ENCODE measurements at regions not wholly inside any gene's neighbourhood (a gene's known extent, or its start where the extent isn't known, plus 50 kb on each side); places are given as distances from the start of the nearest gene placed in this dataset.

DNA sequence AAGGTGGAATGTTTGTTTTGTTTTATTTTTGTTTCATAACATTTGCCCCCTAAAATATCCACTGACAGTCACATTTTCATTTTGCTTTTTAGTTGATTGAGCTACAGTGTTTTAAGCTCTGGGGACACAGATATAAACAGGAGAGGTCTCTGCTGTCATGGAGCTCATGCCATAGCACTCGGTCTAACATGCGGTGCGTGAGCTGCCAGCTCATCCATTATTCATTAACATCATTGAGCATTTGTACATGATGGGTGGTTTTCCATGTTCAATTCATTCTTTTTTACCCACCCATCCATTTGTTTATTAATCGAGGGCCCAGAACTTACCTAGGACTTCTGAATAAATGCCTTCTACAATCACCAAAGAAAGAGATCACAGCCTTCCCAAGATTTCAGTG lies 150.1 kb upstream of the SFRP2 start:
- TF ChIP-seq, protein P1, sequence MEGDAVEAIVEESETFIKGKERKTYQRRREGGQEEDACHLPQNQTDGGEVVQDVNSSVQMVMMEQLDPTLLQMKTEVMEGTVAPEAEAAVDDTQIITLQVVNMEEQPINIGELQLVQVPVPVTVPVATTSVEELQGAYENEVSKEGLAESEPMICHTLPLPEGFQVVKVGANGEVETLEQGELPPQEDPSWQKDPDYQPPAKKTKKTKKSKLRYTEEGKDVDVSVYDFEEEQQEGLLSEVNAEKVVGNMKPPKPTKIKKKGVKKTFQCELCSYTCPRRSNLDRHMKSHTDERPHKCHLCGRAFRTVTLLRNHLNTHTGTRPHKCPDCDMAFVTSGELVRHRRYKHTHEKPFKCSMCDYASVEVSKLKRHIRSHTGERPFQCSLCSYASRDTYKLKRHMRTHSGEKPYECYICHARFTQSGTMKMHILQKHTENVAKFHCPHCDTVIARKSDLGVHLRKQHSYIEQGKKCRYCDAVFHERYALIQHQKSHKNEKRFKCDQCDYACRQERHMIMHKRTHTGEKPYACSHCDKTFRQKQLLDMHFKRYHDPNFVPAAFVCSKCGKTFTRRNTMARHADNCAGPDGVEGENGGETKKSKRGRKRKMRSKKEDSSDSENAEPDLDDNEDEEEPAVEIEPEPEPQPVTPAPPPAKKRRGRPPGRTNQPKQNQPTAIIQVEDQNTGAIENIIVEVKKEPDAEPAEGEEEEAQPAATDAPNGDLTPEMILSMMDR (IDR thresholded peaks at IDR 0.05), result no peak
- no peak for TF ChIP-seq POLR2A (IDR thresholded peaks at IDR 0.05; ENCODE audit: low read depth)
